SK-N-SH treated with all-trans-retinoic acid at 6 μM for 48 hours (cell line): ENCODE measurements at regions not wholly inside any gene's neighbourhood (a gene's known extent, or its start where the extent isn't known, plus 50 kb on each side); places are given as distances from the start of the nearest gene placed in this dataset.

Experiments
- ARNTL ChIP-seq: fragments of 450-650 bp; formaldehyde crosslinking; IDR thresholded peaks from 2 replicates; pipeline ENCODE4 v1.5.0; 2020; ENCODE audit warnings: low read depth, mild to moderate bottlenecking, moderate library complexity, borderline replicate concordance
- BACH2 ChIP-seq: fragments of 250-450 bp; sonication (Bioruptor Pico); IDR thresholded peaks from 2 replicates; pipeline ENCODE4 v1.9.0; 2021; ENCODE audit warnings: mild to moderate bottlenecking, borderline replicate concordance
- ESRRG ChIP-seq: fragments of 250-450 bp; sonication (Bioruptor Pico); IDR thresholded peaks from 2 replicates; pipeline ENCODE4 v1.6.1; 2021; ENCODE audit warnings: mild to moderate bottlenecking
- GLIS3 ChIP-seq: fragments of 250-450 bp; sonication (Bioruptor Pico); IDR thresholded peaks from 2 replicates; pipeline ENCODE4 v1.5.0; 2020; ENCODE audit warnings: mild to moderate bottlenecking, moderate library complexity
- ISL1 ChIP-seq: fragments of 250-450 bp; sonication (Bioruptor Pico); IDR thresholded peaks from 2 replicates; pipeline ENCODE4 v2.1.2; 2022; ENCODE audit warnings: mild to moderate bottlenecking, moderate library complexity
- SNAI2 ChIP-seq: fragments of 250-450 bp; sonication (Bioruptor Pico); IDR thresholded peaks from 2 replicates; pipeline ENCODE4 v1.5.0; 2020; ENCODE audit warnings: mild to moderate bottlenecking, moderate library complexity
- TCF4 ChIP-seq: fragments of 250-450 bp; sonication (Bioruptor Pico); IDR thresholded peaks from 2 replicates; pipeline ENCODE4 v1.8.0; 2021; ENCODE audit warnings: mild to moderate bottlenecking, moderate library complexity, borderline replicate concordance
- TOX ChIP-seq: fragments of 250-450 bp; sonication (Bioruptor Pico); IDR thresholded peaks from 2 replicates; pipeline ENCODE4 v1.8.0; 2021; ENCODE audit warnings: mild to moderate bottlenecking, moderate library complexity, borderline replicate concordance
- ZFP3 ChIP-seq: fragments of 250-450 bp; sonication (Bioruptor Pico); IDR thresholded peaks from 2 replicates; pipeline ENCODE4 v1.5.0; 2020; ENCODE audit warnings: mild to moderate bottlenecking, moderate library complexity
- ZFP30 ChIP-seq: fragments of 450-650 bp; formaldehyde crosslinking; IDR thresholded peaks from 2 replicates; pipeline ENCODE4 v1.5.0; 2022; ENCODE audit warnings: mild to moderate bottlenecking, moderate library complexity

DNA sequence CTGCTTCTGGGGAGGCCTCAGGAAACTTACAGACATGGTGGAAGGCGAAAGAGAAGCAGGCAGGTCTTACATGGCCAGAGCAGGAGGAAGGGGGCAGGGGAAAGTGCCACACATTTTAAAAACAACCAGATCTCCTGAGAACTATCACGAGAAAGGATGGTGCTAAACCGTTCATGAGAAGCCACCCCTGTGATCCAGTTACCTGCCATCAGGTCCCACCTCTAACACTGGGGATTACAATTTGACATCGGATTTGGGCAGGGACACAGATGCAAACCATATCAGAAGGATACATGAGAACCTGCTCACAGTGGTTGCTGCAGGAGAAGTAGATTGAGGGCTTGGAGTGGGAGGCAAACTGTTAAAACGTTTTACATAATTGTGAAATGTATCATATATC, 152.2 kb downstream of the ADAMTS15 start:
- TF ChIP-seq ARNTL (CRISPR knock-in tag) (no peak), ESRRG (CRISPR knock-in tag) (no peak), TOX (CRISPR knock-in tag) (no peak), TCF4 (CRISPR knock-in tag) (no peak), ISL1 (CRISPR knock-in tag) (no peak), ZFP30 (CRISPR knock-in tag) (no peak), GLIS3 (CRISPR knock-in tag) (no peak), ZFP3 (CRISPR knock-in tag) (no peak), SNAI2 (CRISPR knock-in tag) (no peak), BACH2 (CRISPR knock-in tag) (no peak)
